BLaER1 treated with 17β-estradiol and CSF1 and Interleukin-3, amounts not matched to agents 10 nM and 100 nM (cell line): ENCODE measurements at regions not wholly inside any gene's neighbourhood (a gene's known extent, or its start where the extent isn't known, plus 50 kb on each side); places are given as distances from the start of the nearest gene placed in this dataset.

Experiments
- H3K27ac ChIP-seq, 11 experiments: shearing (Covaris generic); formaldehyde crosslinking; 2 replicates each; pipeline ENCODE4 v1.8.1; 2022
- H3K27me3 ChIP-seq, 11 experiments: shearing (Covaris generic); formaldehyde crosslinking; 2 replicates each; pipeline ENCODE4 v1.8.1; 2022
- H3K36me3 ChIP-seq, 11 experiments: shearing (Covaris generic); formaldehyde crosslinking; 2 replicates each; pipeline ENCODE4 v1.8.1; 2022
- H3K4me1 ChIP-seq, 10 experiments: shearing (Covaris generic); formaldehyde crosslinking; 2 replicates each; pipeline ENCODE4 v1.8.1; 2022
- H3K4me2 ChIP-seq, 11 experiments: shearing (Covaris generic); formaldehyde crosslinking; 2 replicates each; pipeline ENCODE4 v1.8.1; 2022
- H3K4me3 ChIP-seq, 10 experiments: shearing (Covaris generic); formaldehyde crosslinking; 2 replicates each; pipeline ENCODE4 v1.8.1; 2022
- H3K9ac ChIP-seq, 11 experiments: shearing (Covaris generic); formaldehyde crosslinking; 2 replicates each; pipeline ENCODE4 v1.8.1; 2022
- H3K9me3 ChIP-seq, 11 experiments: shearing (Covaris generic); formaldehyde crosslinking; replicated peaks in 1 of 11; 2 replicates each; pipeline ENCODE4 v1.8.1; 2022
- H4K20me1 ChIP-seq, 11 experiments: shearing (Covaris generic); formaldehyde crosslinking; 2 replicates each; pipeline ENCODE4 v1.8.1; 2022
- Cebpa-rat ChIP-seq, 11 experiments: shearing (Covaris generic); IDR thresholded peaks; 2 replicates each; pipeline ENCODE4 v1.8.1; 2022

DNA sequence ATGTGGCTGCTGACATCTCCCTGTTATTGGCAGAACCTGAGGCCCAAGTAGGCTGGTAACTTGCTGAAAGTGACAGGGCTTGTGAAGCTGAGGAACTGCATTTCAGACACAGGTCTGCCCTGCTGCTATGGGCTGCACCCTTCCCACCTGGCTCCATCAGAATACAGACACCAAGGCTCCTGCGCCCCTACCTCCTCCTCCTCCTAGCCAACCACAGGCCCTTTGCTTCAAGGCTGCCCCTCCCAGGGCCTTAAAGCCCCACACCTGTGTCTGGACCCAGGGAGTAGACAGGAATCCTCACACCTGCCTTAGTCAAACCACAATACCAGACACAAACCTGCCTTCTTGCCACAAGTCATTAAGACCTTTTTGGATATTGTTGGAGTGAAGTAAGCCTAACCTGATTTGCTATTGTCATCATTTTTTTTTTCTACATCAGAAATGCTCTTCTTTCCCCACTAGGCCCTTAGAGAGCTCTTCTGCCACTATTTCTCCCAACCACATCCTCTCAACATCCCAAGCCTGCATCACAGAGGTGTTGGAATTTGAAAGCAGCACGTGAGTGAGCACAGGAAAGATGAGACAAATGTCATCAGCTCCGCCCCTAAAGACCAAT is 489.7 kb downstream of the EIPR1 start:
- H4K20me1 ChIP-seq: no peaks in the 10 kb centered on the region
- H3K27me3 ChIP-seq: no peaks in the 10 kb centered on the region
- no peak overlapping the region for H3K27ac ChIP-seq
- peaks cover 8 to 10% (median 9%) of the 10 kb centered on the region in 11 experiments for H3K9me3 ChIP-seq
- H3K9ac ChIP-seq: no peak overlapping the region
- no peaks in the 10 kb centered on the region for H3K4me1 ChIP-seq
- TF ChIP-seq Cebpa-rat (IDR thresholded peaks at IDR 0.05): no peak
- no peaks in the 10 kb centered on the region for H3K36me3 ChIP-seq
- no peak overlapping the region for H3K4me3 ChIP-seq
- no peak overlapping the region for H3K4me2 ChIP-seq

DNA sequence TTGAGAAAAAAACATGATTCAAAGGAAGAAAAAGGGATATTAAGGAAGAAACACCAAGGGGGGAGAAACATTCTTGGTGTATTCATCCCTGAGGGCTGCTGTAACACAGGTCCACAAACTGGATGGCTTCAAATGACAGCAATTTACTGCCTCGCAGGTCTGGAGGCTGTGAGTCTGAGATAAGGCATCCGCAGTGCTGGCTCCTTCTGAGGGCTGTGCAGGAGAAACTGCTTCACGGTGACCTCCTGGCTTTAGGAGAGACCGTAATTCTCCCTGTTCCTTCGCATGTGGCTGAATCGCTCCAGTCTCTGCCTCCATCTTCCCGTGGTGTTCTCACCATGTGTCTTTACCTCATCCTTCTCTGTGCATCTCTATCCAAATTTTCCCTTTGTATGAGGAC is 490.7 kb downstream of the EIPR1 start:
- no peak overlapping the region for H3K9ac ChIP-seq
- no peaks in the 10 kb centered on the region for H3K27me3 ChIP-seq
- no peak overlapping the region for H3K27ac ChIP-seq
- peaks cover 0 to 5% (median 4%) of the 10 kb centered on the region in 10 experiments; a peak in 11 of 20 replicates for H3K4me1 ChIP-seq
- H3K4me2 ChIP-seq: no peak overlapping the region
- no peaks in the 10 kb centered on the region for H4K20me1 ChIP-seq
- peaks cover 16 to 19% (median 19%) of the 10 kb centered on the region in 11 experiments for H3K9me3 ChIP-seq
- TF ChIP-seq Cebpa-rat (IDR thresholded peaks at IDR 0.05): no peak
- no peak overlapping the region for H3K4me3 ChIP-seq
- H3K36me3 ChIP-seq: no peaks in the 10 kb centered on the region

DNA sequence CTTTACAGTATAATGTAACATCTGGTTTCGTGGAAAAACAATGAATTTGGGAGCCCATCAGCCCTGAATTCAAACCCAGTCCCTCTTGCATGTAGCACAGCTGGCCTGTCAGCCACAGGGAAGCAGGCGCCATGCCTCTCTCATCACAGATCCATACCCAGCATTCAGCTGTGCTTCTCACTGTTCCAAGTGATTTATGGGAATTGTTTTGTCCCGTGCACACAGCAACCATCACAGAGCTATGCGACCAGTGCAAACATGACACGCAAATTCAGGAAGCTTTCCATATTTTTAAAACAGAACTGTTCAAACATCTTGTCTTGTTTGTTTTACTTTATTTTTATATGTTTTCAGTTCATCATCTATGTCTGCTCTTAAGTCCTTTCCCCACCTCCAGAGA is 496.1 kb downstream of the EIPR1 start:
- Histone ChIP-seq H3K27ac (no peak overlapping the region), H4K20me1 (no peaks in the 10 kb centered on the region), H3K36me3 (no peaks in the 10 kb centered on the region), H3K9ac (no peak overlapping the region), H3K27me3 (no peaks in the 10 kb centered on the region), H3K4me2 (peak overlapping the region in 9 of 11 experiments; percentile 55 to 90 (median 76); a peak in 15 of 22 replicates), H3K9me3 (peaks cover 19 to 38% (median 36%) of the 10 kb centered on the region in 11 experiments), H3K4me3 (no peak overlapping the region), H3K4me1 (peaks cover 13 to 38% (median 35%) of the 10 kb centered on the region in 10 experiments; a peak in 19 of 20 replicates)
- TF ChIP-seq Cebpa-rat (IDR thresholded peaks at IDR 0.05): no peak

DNA sequence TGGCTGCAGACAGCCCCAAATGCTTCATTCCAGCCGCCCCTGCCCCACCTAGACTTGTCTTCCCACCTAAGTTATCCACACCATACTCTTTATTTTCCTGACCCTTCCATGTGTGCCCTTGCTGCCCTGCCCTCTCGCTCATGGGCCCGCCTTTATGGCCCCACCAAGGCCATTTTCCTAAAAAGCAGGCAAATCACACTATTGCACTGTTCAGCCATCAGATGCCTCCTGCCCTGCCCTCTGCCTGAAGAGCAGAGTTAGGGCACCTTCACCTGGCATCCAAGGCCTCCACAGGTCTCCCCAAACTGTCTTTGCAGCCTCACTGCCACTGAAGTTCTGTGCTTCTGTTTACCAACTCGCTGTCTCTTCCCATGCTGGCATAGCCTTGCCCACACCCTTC is 496.7 kb downstream of the EIPR1 start:
- no peak overlapping the region for H3K9ac ChIP-seq

DNA sequence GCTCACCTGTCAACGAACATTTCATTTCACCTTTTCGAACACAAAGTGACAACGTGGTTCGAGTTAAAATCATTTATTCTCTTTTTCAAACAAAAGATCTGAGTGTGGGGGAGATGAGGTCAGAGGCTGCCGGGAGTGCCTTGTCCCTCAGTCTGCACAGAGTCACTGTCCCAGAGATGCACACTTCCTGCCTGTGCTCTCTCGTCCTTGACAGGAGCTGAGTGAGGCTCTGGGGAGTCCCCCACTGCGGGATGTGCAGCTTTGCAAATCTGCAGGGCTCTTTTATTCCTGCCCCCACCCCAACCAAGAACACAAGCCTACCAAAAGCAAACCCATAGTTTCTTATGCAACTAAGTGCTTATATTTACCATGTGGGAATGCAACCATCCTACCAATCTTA is 497.8 kb downstream of the EIPR1 start:
- Histone ChIP-seq H3K27me3 (no peaks in the 10 kb centered on the region), H3K4me1 (peaks cover 13 to 44% (median 37%) of the 10 kb centered on the region in 10 experiments; a peak in 19 of 20 replicates), H3K36me3 (no peaks in the 10 kb centered on the region), H3K4me2 (peak overlapping the region; percentile 34 to 90 (median 73); a peak in 21 of 22 replicates), H3K4me3 (peak overlapping the region in 1 of 10 experiments; percentile 32; a peak in 1 of 20 replicates), H4K20me1 (no peaks in the 10 kb centered on the region), H3K9me3 (peaks cover 19 to 38% (median 36%) of the 10 kb centered on the region in 11 experiments), H3K9ac (peak overlapping the region in 7 of 11 experiments; percentile 10 to 62 (median 27); a peak in 7 of 22 replicates), H3K27ac (peak overlapping the region in 8 of 11 experiments; percentile 26 to 70 (median 55); a peak in 16 of 22 replicates)
- TF ChIP-seq Cebpa-rat (IDR thresholded peaks at IDR 0.05): no peak

More for the DNA sequence above, 496.7 kb downstream of the EIPR1 start:
- Histone ChIP-seq H3K4me1 (peaks cover 13 to 42% (median 37%) of the 10 kb centered on the region in 10 experiments; a peak in 19 of 20 replicates), H4K20me1 (no peaks in the 10 kb centered on the region), H3K27me3 (no peaks in the 10 kb centered on the region), H3K36me3 (no peaks in the 10 kb centered on the region), H3K9me3 (peaks cover 19 to 38% (median 36%) of the 10 kb centered on the region in 11 experiments), H3K27ac (peak overlapping the region in 2 of 11 experiments; percentile 17 to 34; a peak in 1 of 22 replicates), H3K4me2 (peak overlapping the region in 9 of 11 experiments; percentile 55 to 90 (median 76); a peak in 16 of 22 replicates), H3K4me3 (no peak overlapping the region)
- TF ChIP-seq Cebpa-rat (IDR thresholded peaks at IDR 0.05): no peak

DNA sequence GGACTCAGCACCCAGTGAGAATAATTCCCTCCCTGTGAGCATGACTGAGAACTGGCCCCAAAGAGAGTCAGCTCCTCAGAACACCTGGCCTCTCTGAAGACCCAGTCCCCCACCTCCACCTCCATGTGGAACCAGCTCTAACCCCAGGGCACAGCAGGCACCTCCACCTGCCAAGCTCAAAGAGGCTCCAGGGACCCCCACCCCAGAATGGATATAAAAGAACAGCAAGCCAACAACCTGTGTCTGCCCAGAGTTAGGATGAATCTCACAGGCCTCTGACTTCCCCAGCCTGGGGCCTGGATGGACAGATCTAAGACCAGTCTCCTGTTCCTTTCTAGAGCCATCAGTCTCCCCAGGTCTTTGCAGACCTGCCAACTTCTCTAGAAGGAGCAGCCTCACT is 498.5 kb downstream of the EIPR1 start:
- Histone ChIP-seq H3K36me3 (no peaks in the 10 kb centered on the region), H3K4me2 (peak overlapping the region in 9 of 11 experiments; percentile 55 to 90 (median 76); a peak in 18 of 22 replicates), H3K9me3 (peaks cover 19 to 38% (median 36%) of the 10 kb centered on the region in 11 experiments), H3K4me3 (no peak overlapping the region), H3K9ac (peak overlapping the region in 7 of 11 experiments; percentile 10 to 62 (median 27); a peak in 8 of 22 replicates), H3K4me1 (peaks cover 13 to 44% (median 37%) of the 10 kb centered on the region in 10 experiments; a peak in 19 of 20 replicates), H3K27ac (peak overlapping the region in 8 of 11 experiments; percentile 26 to 70 (median 55); a peak in 16 of 22 replicates), H4K20me1 (no peaks in the 10 kb centered on the region), H3K27me3 (no peaks in the 10 kb centered on the region)
- TF ChIP-seq Cebpa-rat (IDR thresholded peaks at IDR 0.05): no peak

DNA sequence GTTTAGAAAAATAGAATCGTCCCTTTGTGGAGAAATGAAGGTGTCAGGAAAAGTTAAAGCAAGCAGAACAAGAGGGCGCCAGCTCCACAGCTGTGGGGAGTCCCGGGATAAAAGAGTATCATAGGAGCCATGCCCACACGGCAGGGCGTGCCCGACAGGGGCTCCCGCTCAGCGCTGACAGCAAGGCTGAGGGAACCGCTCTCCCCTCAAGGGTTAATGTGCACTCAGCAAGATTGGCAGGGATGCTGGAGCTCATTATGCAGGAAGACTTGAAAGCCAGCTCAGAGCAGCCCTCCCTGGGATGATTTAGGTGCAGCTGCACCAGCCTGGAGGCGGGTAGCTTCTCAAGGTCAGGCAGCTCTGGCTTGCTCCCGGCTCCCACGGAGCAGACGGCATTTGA is 500.2 kb downstream of the EIPR1 start:
- H3K9ac ChIP-seq: no peak overlapping the region
- peaks cover 13 to 53% (median 46%) of the 10 kb centered on the region in 10 experiments; a peak in 19 of 20 replicates for H3K4me1 ChIP-seq
- no peak for TF ChIP-seq Cebpa-rat (IDR thresholded peaks at IDR 0.05)
- no peaks in the 10 kb centered on the region for H3K36me3 ChIP-seq
- no peak overlapping the region for H3K4me3 ChIP-seq
- no peaks in the 10 kb centered on the region for H4K20me1 ChIP-seq
- no peak overlapping the region for H3K27ac ChIP-seq
- H3K27me3 ChIP-seq: no peaks in the 10 kb centered on the region
- H3K9me3 ChIP-seq: peaks cover 6 to 24% (median 23%) of the 10 kb centered on the region in 11 experiments; a peak in 21 of 22 replicates
- no peak overlapping the region for H3K4me2 ChIP-seq

DNA sequence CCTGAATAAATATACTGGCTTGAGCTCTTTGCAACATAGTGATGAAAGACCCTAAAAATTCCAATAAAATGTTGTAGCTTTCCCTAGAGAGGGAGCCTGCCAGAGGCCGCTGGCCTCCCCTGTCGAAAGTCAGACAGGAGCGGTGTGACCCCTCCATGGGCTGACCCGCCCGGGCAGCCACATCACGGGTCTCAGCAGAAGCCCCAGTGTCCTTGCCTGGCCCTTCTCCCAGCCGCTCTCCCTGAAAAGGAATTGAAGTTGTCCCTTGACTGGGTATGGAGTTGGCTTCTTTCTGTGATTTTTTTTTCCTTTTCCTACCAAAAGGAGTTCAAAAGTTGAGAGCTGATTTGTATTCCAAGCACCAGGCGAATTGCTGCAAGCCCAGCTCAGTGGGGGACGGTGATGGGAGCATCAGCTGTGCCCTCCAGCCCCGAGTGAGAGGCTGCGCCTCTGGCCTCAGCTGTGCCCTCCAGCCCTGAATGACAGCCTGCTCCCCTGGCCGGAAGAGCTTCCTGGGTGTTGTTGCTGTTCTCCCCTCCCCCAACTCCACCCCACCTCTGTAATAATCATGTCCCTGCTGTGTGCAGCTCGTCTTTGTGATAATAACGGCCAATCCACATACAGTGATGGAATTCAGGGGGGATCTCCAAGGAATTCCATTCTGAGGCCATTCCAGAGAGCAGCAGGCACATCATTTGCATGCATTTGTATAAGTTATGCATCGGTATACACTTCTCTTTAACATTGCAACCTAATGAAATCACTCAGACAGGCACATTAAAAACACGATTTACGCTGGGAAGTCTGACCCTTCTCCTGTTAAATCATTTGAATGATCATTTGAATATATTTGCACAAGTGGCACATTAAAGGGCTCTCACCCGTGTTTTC is 501.0 kb downstream of the EIPR1 start:
- Histone ChIP-seq H3K27ac (no peak overlapping the region), H3K9me3 (peaks cover 0 to 19% (median 17%) of the 10 kb centered on the region in 11 experiments; a peak in 18 of 22 replicates)
- TF ChIP-seq Cebpa-rat (IDR thresholded peaks at IDR 0.05): no peak

More for the DNA sequence above, 501.0 kb downstream of the EIPR1 start:
- Histone ChIP-seq H3K27me3 (no peaks in the 10 kb centered on the region), H3K36me3 (no peaks in the 10 kb centered on the region), H4K20me1 (no peaks in the 10 kb centered on the region; a peak in 1 of 22 replicates), H3K4me3 (no peak overlapping the region), H3K4me2 (peak overlapping the region in 1 of 11 experiments; percentile 25; a peak in 2 of 22 replicates), H3K4me1 (peaks cover 13 to 46% (median 39%) of the 10 kb centered on the region in 10 experiments; a peak in 19 of 20 replicates), H3K9ac (no peak overlapping the region)
